CD4-positive, alpha-beta T cell treated with Interleukin-12 subunit alpha and Interleukin-12 subunit beta, for 1 hour (primary cell): ENCODE measurements at regions not wholly inside any gene's neighbourhood (a gene's known extent, or its start where the extent isn't known, plus 50 kb on each side); places are given as distances from the start of the nearest gene placed in this dataset.

Experiments used
- DNase-seq: peaks from one replicate; pipeline ENCODE4 v3.0.0-alpha.2; 2020

DNA sequence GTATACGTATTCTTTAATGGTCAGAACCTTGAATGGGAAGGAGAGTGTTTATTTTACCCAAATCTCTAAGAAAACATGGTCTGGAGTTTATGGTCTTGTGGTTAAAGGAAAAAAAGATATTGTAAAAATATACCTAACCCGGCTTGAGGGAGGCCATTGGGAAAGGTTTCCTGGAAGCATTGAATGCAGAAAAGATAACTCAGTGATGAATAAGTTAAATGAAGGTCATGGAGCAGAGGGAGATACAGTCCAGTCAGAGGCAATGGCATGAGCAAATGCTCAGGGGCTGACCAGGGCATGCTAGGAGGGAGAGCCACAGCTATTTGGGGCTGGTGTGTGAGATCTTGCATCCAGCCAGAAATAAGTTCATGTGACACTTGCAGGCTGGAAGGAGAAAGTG, 430.4 kb upstream of the CDH5 start:
- DNase-seq, result no peak

DNA sequence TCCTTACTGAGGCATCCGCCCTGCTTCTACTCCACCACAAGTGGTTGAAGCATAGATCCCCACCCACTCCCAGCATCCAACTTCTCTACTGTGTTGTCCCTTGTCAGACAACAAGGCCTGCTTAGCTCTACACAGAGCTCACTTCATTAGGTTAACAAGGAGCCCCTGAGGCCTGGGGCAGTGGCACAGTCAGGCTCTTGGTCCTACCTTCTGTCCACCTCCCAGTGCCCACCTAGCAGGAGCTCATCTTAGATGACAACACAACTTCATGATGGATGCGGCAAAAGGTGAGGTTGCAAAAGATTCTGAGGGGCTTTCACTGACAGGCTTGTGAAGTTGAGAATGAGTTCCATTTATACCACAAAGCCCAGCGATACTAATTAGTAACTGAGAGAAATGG, 432.0 kb upstream of the CDH5 start:
- no peak for DNase-seq

DNA sequence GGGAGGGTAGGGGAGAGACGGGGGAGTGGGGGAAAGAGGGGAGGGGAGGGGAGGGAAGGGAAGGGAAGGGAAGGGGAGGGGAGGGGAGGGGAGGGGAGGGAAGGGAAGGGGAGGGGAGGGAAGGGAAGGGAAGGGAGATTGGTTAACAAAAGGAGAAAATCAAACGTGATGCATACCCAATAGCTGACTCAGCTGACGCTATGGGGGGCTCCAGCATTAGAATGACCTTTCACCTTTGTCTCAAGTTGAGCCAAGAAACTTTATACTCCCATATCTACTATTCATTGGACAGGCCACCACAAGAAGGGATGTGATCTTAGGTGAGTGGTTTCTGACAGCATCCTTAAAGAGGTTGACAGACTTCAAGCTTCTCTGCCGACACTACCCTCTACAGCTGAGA, 432.8 kb upstream of the CDH5 start:
- DNase-seq, result no peak

DNA sequence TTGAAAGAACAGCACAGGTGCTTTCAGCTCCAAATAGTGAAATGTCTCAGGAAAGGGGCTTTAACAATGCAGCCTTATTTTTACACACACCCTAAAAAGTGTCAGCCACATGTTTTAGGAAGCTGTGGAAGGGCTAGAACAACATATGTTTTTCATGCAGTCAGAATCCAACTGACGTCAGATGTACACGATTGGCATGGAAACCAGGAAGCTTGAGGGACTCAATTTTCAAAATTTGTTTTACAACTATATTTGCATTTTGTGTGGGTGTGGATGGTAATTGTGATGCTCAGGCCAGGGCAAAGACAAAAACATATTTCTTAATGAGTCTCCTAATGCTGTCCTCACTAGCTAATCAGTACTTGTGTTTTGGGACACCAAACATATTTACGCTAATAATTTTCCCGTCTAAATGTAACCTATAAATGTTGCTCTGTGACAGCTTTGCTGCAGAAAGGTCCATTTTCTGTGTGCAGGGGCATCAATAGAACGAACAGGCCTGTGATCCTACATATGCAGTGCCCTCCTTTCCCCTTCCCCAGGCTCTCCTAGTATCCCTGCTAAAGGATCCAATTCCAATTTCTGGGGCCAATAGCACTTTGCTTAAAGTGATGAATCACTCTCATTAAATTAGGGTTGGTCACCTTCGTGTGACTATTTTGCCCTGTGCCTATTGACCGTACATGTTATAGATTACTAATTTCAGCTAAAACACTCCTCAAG, 434.0 kb upstream of the CDH5 start:
- no peak for DNase-seq

- DNase-seq, result no peak
Observed at GRCh38 chr16:65922923-65923322, 443.6 kb upstream of the CDH5 start.

DNA sequence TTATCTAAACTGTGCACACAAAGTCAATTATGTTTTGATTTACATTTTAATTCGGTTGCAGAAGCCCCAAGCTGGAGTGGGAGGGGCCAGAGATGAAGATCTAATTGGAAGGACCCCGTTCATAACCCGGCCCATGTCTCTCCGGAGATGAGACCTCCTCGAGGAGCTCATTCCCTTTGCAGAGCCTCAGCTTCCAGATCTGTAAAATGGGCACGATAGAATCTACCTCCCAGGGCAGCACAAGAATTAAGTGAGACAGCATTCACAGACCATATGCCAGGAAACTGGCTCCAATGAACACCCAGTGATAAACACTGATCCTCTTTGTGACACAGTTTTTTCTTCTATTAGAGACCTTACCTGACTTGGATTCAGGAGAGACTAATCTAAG, 446.5 kb upstream of the CDH5 start:
- DNase-seq, result no peak

- no peak for DNase-seq
Observed at GRCh38 chr16:65919145-65919985, 447.1 kb upstream of the CDH5 start.

DNA sequence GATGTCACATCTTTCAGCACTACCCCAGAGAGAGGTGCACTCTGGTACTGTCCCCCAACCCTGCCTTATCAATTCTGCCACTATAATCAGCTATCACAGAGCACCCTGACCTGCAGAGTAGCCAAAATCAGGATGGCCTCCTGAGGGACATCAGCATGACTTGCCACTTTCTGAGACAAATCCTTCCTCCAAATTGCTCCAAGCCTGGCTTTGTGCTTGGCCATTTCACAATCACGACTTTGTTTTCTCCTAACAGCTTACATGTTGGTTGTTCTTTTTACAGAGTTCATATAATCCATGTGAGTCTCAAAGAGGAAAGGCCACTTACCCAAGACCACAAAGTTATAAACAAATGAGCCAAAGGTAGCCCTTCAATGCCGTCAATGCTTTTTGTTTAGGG, 449.0 kb upstream of the CDH5 start:
- no peak for DNase-seq

DNA sequence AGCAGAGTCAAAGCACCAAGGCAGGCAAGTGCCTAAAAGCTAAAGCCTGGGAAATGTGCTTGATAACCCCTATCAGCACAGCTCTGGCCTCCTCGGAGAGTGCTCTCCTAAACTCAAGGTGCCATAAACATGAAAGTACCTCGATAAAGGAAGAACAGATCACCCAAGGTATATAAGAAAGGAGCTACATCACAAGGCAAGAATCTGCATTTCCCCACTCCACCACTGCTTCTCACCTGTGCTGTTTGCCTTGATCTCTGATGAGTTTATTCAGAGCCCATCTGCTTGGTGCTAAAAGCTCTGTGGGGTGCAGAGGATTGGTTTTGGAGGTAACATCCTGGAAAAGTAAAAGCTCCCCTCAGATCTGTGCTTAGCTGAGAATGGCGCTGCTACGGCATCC, 449.5 kb upstream of the CDH5 start:
- no peak for DNase-seq

GRCh38 chr16:65910291-65910690, 456.2 kb upstream of the CDH5 start:
- DNase-seq, result no peak

GRCh38 chr16:65909310-65910050, 457.0 kb upstream of the CDH5 start:
- DNase-seq, result no peak

DNA sequence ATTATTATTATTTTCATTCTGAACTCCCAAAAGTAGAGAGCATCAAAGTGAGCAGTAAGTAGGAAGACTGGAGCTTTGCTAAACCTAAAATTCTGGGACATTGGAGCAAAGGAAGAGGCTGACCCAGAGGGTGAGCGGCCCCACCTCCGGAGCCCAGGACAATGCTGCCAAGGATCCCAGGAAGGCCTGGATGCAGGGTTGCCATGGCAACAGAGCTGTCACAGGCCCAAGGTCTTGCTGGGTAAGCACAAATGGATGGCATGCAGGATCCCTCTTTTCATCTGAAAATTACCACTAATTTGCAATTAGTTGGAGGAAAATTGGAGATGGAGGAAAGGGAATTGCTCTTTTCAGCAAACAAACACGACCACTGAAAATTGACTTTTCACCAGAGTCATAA, 457.9 kb upstream of the CDH5 start:
- no peak for DNase-seq

- DNase-seq, result no peak
Observed at GRCh38 chr16:65905331-65905730, 461.2 kb upstream of the CDH5 start.

DNA sequence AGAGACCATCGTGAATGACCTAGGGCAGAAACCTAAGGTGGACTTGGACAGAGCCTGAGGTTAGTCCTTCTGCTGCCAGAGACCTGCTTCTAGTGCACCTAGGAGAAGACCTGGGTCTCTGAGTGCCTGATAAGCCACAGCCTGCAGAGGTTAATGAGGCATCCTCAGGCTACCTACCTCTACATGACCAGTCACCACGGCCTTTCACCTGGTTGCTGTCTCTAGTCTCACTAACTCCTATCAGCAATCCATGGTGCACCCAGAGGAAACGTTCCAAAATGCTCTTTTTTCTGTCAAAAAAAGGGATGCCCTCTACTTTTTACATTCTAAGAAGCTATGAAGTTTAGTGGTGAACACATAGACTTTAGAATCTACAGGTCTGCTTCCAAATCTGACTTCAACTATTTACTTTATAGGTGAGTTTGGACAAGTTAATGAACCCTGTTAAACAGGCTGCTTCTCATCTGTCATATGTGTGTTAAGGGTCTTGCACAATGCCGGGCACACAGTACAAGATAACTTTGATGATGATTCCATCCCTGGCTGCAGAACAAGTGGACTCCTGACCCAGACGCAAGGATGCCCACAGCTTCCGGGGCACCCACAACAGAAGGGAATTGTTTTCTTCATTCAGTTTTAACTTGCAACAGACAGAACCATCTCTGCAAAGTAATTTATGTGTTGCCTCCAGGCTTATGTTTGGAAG, 469.9 kb upstream of the CDH5 start:
- DNase-seq, result no peak

- DNase-seq, result no peak
Observed at GRCh38 chr16:65895906-65896305, 470.6 kb upstream of the CDH5 start.

DNA sequence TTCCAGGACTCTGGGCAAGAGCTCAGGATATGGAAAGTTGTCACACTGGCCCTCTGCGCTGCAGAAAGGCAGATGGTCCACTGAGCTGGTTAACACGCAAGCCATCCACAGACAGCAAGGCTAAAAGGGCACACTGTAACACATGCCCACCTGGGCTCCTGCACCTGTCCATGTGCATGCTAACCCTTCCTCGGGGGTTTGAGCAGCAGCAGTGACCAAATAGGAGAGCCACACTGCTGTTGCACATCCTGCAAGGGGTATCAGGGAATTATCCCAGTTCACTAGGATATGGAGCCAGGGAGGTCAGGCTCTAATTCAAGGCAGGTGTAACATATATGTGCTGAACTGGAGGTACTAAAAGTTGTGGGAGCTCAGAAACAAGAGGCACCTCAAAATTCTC, 471.0 kb upstream of the CDH5 start:
- no peak for DNase-seq

- no peak for DNase-seq
Observed at GRCh38 chr16:65890203-65890602, 476.3 kb upstream of the CDH5 start.

GRCh38 chr16:65889533-65889966, 476.9 kb upstream of the CDH5 start:
- no peak for DNase-seq

DNA sequence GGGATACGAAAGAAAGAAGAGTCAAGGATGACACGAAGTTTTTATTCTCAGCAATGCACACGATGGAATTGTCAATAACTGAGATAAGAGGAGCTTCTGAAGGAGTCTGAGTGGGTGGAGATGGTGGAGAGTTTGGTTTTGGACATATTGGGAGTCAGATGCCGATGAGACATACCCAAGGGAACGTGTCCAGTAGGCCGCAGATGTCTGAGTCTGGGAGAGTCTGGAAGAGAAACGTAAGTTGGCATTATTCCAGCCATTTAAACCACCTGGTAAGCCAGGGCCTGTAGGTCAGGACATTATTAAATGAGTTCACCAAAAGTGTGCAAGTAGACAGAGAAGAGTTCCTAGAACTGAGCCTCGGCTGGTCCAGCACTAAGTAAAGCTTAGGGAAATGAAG, 478.3 kb upstream of the CDH5 start:
- DNase-seq, result no peak

GRCh38 chr16:65884018-65884417, 482.5 kb upstream of the CDH5 start:
- DNase-seq, result no peak

- no peak for DNase-seq
Observed at GRCh38 chr16:65878347-65878746, 488.1 kb upstream of the CDH5 start.

- DNase-seq, result no peak
Observed at GRCh38 chr16:65876624-65877023, 489.9 kb upstream of the CDH5 start.

GRCh38 chr16:65876056-65876408, 490.5 kb upstream of the CDH5 start:
- DNase-seq, result no peak
